ENCODE measurements at regions not wholly inside any gene's neighbourhood (a gene's known extent, or its start where the extent isn't known, plus 50 kb on each side); places are given as distances from the start of the nearest gene placed in this dataset.

DNA sequence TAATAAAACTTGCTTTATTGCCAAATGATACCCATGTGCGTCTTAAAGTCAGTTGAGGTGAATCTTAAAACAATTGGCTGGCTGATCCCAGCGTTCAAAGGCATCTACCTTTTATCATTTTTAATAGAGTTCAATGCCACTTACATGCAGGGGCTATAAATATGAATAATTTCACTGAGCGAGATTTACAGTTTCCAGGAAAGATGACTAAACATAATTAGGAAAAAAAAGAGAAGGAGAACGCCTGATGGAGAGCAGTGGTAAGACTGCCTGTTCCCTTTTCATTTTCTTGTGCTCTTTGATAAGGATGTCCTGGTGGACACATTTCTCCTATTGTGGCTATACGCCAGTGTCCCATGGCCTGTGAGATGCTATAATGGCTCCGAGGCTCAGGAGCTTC, 139.9 kb upstream of the SLC22A23 start:
- no peak for DNase-seq (ENCODE audit: low read depth in 3 of 3, low spot score in 2 of 3)

GRCh38 chr6:3594201-3594600, 137.4 kb upstream of the SLC22A23 start:
- no peak for DNase-seq (ENCODE audit: low read depth in 3 of 3, low spot score in 2 of 3)

- DNase-seq (ENCODE audit: low read depth in 3 of 3, low spot score in 2 of 3), result no peak
Measured at GRCh38 chr6:3593161-3593560, 136.3 kb upstream of the SLC22A23 start.

GRCh38 chr6:3592371-3592941, 135.6 kb upstream of the SLC22A23 start:
- DNase-seq (ENCODE audit: low read depth in 3 of 3, low spot score in 2 of 3), result no peak

DNA sequence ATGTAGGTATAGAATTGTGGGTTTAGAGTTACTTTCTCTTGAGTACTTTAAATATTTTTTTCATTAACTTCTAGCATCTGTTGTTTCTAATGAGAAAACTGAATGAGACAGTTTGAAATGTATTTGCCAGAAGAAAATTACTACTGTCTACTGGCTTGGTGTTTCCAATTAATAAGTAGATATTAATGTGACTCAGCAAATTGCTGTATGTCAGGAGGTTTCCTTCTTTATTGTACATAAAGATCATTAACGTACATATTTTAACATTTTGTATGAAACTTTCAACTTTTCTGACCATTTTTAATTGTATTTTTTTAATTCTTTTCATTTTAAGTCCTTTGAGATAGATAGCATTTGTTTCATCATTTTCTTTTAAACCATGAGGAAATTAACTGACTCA, 135.1 kb upstream of the SLC22A23 start:
- DNase-seq (ENCODE audit: low read depth in 3 of 3, low spot score in 2 of 3), result no peak

- DNase-seq (ENCODE audit: low read depth in 3 of 3, low spot score in 2 of 3), result no peak
Measured at GRCh38 chr6:3587660-3588059, 130.8 kb upstream of the SLC22A23 start.

DNA sequence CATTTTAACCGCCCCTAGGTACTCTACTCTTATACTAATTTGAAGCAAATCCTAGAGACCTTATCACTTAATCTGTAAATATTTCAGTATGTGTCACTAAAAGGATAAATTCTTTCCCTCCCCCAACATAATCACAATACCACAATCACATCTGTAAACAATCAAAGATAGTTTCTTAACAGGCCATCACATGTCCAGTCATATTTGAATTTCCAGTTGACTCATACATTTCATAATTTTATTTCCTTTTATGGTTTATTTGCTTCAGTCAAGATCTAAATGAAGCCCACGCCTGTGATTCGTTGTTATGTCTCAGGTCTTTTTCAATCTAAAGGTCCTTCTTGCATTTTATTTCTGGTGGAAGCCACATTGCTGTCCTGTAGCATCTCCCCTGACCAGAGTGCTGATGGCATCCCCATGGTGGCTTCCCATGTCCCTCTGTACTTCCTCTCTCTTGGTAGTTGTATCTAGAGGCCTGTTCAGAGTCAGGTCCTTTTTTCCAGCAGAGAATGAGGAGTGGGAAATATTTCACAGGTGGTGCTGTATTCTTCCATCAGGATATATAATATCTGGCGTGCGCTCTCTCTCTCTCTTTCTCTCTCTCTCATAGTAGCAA, 128.6 kb upstream of the SLC22A23 start:
- no peak for DNase-seq (ENCODE audit: low read depth in 3 of 3, low spot score in 2 of 3)

DNA sequence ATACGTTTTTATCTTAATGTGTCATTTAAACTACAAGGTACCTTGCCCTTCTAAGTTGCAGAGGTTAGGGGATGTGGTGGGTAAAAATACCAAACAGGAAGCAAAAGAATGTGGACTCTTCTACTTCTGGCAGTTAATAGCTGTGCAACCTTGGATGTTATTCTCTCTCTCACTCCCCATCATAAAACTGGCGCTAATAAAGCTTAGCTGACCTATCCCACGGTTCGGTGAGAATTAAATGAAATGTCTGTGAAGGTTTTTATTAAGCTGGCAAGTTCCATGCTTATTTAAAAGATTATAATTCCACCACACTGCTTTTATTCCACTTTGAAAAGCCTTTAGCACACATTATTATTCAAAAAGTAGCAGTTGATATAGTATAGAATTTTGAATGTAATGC, 127.8 kb upstream of the SLC22A23 start:
- DNase-seq (ENCODE audit: low read depth in 3 of 3, low spot score in 2 of 3), result no peak

GRCh38 chr6:3581469-3581868, 124.6 kb upstream of the SLC22A23 start:
- DNase-seq (ENCODE audit: low read depth in 3 of 3, low spot score in 2 of 3), result no peak

DNA sequence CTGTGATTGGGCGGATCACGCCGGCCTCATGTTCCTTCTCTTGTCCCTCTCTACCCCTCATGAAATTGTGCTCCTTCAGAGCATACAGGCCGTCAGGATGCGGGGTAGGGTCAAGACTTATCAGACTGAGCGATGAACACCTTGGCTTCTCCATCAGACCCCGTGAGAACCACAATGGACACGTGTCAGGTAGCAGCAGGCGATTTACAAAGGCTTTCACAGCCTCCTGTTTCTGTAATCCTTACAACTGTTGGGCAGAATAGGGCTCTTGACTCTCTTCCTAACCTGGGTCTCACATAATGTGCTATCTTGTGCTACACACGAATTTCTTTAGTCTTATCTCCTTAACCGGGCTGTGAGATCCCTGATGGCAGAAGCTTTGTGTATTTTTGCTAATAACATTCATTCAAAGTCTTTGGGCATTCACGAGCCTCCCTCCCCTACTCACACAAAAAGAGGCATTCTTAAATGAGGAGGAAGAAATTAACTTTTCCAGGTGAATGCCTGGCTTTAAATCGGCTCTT, 122.9 kb upstream of the SLC22A23 start:
- no peak for DNase-seq (ENCODE audit: low read depth in 3 of 3, low spot score in 2 of 3)

GRCh38 chr6:3578981-3579380, 122.1 kb upstream of the SLC22A23 start:
- DNase-seq (ENCODE audit: low read depth in 3 of 3, low spot score in 2 of 3), result no peak

DNA sequence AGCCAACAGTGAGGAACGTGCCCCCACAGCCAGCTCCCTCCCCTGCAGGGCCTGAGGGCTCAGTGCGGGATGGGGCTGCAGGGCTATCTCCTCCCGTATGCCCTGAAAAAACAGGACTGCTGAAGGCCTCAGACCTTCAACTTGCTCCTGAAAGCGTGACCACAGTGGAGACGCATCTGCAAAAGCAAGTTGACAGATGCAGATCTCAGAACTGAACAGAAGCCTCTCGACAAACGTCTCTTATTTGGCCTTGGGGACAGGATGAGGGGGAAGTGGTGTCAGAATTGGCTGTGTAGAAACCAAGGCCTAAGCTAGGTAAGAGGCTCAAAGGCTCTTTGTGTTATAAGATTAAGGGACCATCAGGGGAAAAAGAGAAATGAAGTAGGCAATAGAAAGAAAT, 120.7 kb upstream of the SLC22A23 start:
- no peak for DNase-seq (ENCODE audit: low read depth in 3 of 3, low spot score in 2 of 3)

DNA sequence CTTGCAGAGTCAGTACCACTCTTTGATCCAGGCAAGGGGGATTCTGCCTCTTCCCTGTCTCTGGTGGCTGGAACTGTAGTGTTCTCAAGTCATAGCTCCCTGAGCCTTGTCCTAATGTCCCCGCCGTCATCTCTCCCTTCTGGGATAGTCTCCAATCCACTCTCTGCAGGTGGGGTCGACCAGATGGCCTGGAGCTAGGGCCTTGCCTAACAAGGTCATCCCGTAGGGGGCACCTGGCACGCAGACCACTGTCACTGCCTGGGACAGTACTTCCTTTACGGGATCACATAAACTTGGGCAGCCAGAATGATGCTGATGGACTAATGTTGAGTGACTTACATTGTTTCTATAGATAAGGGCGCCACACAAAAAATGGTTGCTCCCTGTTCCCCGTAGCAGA, 118.9 kb upstream of the SLC22A23 start:
- no peak for DNase-seq (ENCODE audit: low read depth in 3 of 3, low spot score in 2 of 3)

DNA sequence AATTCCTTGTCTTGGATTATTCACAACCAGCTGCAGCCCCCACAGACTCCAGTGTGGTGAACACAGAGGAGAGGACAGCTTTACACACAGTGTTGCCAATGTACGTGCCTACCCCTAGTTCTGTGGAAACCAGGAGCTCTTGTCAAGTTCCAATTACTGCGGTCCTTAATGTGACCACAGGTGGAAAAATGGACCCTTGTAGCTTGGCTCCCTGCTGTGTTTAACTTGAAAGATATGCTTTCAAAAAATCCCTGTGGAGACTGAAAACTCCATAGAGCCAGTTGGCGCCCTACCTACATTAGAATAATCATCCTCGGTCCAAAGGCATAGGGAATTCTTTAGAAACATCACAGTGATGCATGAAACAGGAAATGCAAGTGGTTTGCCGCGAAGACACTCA, 118.3 kb upstream of the SLC22A23 start:
- no peak for DNase-seq (ENCODE audit: low read depth in 3 of 3, low spot score in 2 of 3)

GRCh38 chr6:3573670-3574069, 116.8 kb upstream of the SLC22A23 start:
- no peak for DNase-seq (ENCODE audit: low read depth in 3 of 3, low spot score in 2 of 3)

GRCh38 chr6:3571836-3572235, 115.0 kb upstream of the SLC22A23 start:
- no peak for DNase-seq (ENCODE audit: low read depth in 3 of 3, low spot score in 2 of 3)

GRCh38 chr6:3571250-3571681, 114.4 kb upstream of the SLC22A23 start:
- no peak for DNase-seq (ENCODE audit: low read depth in 3 of 3, low spot score in 2 of 3)

- DNase-seq (ENCODE audit: low read depth in 3 of 3, low spot score in 2 of 3), result no peak
Measured at GRCh38 chr6:3569816-3570215, 113.0 kb upstream of the SLC22A23 start.

DNA sequence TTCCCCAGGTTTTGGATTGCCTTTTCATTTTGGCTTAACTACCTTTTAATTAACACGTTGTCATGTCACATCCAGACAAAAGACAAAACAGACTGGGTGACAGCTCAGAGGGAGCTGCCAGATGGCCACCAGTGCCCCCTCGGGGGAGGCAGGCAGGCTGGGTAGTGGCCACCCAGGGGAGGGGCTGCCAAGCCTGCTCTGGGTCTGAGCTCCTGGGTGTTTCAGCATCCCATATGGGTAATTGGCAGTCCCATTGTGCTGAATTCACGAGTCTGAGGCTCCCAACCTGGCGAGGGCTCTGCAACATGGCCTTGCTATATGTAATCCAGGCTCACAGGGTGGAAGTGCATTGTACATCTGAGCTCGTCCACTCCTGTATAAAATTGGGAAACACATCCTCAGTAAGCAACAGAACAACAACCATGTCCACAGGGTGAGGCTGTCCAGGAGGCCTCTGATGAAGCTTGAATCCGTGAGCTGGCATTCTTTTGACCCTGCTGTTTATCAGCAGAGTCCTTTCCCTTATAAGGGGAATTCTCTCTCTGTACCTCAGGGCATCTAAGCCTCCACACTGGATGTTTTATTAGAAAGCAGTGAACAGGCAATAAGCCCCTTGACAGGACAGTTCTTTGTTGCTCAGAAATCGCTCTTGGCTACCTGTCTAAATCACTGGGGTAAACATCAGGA, 111.7 kb upstream of the SLC22A23 start:
- no peak for DNase-seq (ENCODE audit: low read depth in 3 of 3, low spot score in 2 of 3)

DNA sequence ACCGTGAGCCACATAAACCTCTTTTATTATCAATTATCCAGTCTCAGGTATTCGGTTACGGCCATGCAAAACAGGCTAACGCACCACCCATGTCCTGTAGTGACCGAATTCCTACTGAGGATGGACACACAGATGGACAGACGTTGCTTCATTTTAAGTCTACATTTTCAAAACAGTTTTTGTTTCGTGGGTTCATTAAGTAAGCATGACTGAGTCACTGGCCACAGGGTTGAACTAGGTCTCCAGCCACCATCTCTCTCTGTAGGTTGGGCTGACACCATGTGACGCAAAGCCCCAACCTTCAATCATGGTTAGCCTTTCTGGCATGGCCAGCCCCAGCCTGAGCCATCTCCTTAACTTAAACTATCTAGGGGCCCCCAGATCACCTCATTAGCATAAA, 110.0 kb upstream of the SLC22A23 start:
- no peak for DNase-seq (ENCODE audit: low read depth in 3 of 3, low spot score in 2 of 3)

DNA sequence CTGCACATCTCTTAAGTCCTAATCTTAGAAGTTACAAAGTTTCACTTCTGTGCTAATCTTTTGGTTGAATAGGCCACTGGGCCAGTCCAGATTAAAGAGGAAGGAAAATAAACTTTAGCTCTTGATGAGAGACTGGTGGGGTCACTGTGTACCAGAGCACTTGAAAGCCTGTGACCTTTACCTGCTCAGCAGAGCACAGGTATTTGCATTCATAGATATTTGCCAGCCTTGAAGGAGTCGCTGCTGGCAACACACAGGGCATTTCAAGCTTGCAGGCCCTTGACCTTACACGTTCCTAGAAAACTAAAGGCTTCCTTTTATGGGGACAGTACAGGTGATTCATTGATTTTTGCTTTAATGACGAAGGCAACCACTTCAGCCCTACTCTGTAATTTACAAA, 108.4 kb upstream of the SLC22A23 start:
- DNase-seq (ENCODE audit: low read depth in 3 of 3, low spot score in 2 of 3), result no peak

GRCh38 chr6:3561725-3562124, 104.9 kb upstream of the SLC22A23 start:
- DNase-seq (ENCODE audit: low read depth in 3 of 3, low spot score in 2 of 3), result peak in 2 of 3 donors; percentile 32 to 36
